NK-92 (cell line): ENCODE measurements at regions not wholly inside any gene's neighbourhood (a gene's known extent, or its start where the extent isn't known, plus 50 kb on each side); places are given as distances from the start of the nearest gene placed in this dataset.

ENCODE experiments used
- DNase-seq: peaks from one replicate; lab custom pipeline; 2025; ENCODE audit not compliant: unreplicated experiment; lab: John Stamatoyannopoulos, UW

DNA sequence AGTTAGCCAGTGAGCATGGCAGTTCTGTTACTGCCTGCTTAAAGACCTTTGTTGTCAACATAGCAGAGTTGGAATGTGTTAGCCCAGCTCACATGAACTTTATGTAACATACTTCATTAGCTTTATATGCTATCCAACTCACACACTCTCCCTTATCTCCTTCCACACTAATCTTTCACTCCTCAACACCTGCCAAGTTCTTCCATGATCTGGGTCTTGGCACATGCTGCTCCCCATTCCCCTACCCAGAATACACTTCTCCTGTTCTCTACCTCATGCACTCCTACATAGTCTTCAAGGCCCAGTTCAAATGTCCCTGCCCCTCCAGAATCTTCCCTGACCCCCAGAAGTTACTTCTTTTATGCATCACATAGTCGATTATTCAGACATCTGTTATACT lies 179.3 kb downstream of the KATNAL1 start:
- no peak for DNase-seq

- no peak for DNase-seq
Measured at GRCh38 chr13:30126903-30127428, 180.4 kb downstream of the KATNAL1 start.

GRCh38 chr13:30125422-30126073 lies 181.8 kb downstream of the KATNAL1 start:
- no peak for DNase-seq

DNA sequence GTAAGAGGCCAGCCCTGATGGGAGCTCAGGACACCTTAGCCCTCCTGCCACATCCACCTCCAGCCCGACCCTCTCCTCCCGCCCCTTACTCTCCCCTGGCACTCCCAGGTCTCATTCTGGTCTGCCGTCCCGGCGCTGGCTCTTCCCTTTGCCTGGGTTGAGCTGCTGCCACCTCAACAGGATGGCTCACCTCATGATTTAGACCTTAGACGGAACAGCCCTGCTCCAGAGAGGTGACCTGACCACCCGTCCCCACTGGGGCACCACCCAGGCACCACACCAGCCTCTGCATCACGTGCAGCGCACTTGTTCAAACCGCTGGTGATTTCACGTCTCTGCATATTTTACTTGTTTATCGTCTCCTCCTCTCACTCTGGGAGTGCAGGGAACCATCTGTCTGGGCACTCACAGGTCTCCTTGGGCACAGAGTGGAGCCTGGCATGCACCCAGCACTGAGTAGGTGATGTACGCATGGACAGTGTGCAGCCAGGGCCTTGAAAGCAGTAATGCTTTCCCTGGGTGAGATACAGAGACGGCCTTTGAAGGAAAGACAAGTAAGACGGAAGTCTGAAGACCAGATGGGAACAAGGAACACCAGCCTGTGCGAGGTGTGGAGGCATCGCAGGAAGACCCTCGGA lies 183.1 kb downstream of the KATNAL1 start:
- DNase-seq: no peak

DNA sequence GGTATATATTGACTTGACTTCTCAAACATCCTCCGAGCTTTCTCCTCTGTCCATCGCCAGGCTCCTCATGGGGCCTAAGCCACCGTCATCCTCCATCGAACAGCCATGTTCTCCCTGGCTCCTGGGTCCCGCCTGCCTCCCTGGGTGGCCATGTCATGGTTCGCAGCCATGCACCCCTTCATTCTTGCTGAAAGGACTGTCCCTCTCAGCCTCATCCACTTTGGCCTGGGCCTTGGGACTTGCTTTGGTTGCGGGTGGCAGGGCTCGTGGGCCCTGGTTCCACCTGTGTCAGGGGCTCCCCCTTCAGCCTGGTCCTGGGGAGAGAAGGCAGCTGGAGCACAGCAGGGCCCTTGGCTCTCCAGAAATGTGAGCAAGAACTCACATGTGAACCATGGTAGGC lies 183.8 kb downstream of the KATNAL1 start:
- no peak for DNase-seq

GRCh38 chr13:30121666-30122065 lies 185.7 kb downstream of the KATNAL1 start:
- no peak for DNase-seq

DNA sequence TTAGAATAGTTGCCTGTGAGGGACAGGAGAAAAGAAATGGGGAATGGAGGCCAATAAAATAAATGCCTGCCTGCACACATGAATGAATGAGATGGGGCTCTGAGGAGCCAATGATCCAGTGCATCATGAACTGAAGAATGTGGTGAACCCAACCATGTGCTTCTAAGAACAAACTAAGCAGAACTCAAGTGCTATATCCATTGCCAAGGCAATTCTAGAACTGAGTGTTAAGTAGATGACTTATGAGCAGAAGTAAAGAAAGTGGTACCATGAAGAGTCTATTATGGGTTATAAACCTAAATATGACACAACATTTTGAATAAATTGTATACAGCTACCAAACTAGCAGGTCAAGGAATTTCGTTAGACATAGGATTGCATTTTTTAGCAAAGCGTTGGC lies 186.1 kb downstream of the KATNAL1 start:
- no peak for DNase-seq

GRCh38 chr13:30120133-30120822 lies 187.1 kb downstream of the KATNAL1 start:
- no peak for DNase-seq

GRCh38 chr13:30119476-30119875 lies 187.9 kb downstream of the KATNAL1 start:
- no peak for DNase-seq

DNA sequence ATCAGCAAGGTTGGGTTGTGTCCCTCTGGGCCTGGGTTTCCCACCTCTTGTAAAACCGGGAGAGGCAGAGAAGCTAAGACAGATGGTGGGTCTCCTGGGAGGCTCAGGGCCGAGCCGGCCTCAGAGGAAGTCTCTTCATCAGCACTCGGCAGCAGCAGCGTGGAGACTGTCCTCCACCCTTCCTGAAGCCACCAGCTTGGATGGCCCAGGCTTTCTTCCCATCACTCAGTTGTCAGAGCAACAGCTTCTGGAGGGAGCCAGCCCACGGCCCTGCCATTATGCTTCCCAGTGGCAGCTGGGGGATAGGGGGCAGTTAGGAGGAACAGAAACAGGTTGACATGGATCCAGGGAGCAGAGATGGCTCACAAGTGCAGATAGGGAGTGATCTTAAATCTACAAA lies 191.0 kb downstream of the KATNAL1 start:
- no peak for DNase-seq

- DNase-seq: no peak
Measured at GRCh38 chr13:30115257-30115600, 192.1 kb downstream of the KATNAL1 start.

DNA sequence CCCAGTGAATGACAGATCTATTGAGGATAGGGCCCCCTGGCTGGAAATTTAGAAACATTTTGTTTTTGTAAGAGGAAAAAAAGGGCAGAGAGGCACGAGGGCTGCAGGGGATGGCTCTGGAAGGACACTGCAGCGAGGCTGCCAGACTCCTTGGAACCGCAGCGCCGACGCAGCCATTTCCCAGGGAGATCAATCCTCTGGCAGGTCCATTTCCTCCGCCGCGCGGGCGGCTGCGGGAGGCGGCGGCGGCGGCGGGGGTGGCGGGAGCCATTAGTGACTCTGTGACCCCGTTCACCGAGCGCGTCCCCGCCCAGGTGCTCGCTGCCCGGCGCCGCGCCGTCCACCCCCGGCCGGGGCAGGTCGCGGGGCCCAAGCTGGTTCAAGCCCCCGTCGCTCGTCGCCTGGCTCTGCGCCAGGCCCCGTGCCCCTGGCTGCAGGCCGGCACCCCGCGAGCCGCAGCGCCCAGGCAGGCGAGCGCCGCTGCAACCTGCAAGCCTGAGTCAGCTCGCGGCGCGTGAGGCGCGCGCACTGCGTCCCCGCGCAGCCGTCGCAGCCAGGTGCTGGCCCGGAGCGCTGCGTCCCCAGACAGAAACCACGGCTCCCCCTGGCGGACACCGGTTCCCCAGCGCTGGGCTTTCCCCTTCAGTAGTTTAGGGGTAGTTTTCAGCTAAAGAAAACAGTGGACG lies 192.6 kb downstream of the KATNAL1 start:
- peak; percentile 4 for DNase-seq

DNA sequence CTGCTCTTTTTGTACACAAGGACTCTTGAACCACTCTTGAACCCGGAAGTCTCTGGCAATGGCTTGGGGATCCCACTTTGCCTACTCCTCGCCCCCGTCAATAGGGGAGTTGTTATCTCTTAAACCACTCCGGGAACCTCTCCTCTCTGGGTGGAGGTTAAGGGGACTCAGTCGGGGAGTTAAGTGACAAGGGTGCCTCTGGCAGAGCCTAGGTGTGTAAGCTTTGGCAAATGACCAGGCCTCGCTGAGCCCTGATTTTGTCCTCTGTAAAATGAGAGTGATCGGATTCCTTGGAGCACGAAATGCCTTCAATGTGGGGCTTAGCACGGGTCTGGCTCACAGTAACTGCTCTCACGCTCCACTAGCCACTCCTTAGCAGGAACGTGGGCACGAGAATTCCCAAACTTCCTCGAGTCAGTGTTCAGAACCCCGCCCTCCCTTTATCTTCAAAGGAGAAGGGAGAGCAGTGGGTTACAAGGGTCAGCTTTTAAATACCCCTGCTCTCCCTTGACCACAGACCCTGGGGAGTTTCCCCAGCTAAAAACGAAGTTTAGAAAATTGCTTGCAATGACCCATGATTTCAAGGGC lies 193.3 kb downstream of the KATNAL1 start:
- no peak for DNase-seq

- no peak for DNase-seq
Measured at GRCh38 chr13:30113551-30113950, 193.8 kb downstream of the KATNAL1 start.

- DNase-seq: no peak
Measured at GRCh38 chr13:30112602-30113435, 194.5 kb downstream of the KATNAL1 start.

DNA sequence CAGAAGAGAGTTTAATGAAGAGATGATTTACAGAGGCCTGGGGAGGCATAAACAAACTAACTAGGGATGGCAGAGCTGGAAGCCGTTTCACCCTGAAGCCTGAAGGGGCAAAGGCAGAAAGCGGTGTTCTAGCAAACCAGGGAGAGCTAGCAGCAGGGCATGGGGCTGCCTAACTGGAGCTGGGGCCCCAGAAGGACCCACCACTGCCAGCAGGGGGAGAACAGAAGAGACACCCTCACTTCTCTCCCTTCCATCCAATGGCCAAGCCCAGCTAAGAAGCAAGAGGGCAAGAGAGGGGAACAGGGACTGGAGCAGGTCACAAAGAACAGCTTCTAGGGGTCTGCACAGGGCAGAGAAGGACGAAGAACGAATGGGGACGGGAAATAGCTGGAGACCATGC lies 195.5 kb downstream of the KATNAL1 start:
- DNase-seq: no peak

DNA sequence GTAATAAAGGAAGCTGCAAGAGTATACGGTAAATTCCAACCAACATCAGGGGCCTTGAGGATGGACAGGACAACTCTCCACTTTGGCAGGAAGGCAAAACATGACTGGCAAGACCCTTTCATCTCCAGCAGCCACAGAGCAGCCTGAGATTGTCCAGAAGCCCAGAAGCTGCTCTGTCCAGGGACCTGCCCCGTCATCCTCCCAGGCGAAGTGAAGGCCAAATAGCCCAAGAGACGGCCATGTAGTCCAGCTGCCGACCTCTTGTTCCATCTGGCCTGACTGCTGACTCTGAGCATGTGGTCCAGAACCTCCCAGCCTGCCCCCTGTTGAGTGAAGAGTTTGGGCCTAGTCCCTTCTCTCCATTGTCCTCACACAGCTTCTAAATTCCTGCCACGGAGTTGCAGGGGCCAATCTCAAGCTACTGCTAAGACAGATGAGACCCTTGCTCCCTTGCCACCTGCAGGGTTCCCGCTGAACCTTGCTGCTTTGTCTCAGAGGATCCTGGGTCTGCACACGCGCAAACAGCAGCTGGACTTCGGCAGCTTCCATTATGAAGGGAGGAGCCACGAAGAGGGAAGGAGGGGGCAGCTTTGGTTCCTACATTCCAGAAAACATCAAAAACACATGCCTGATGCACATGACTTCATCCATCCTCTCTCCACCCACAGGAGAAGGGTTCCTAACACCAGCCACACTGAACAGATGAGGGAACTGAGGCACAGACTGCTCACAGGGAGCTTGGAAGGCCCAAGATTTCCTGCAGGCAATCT lies 196.9 kb downstream of the KATNAL1 start:
- DNase-seq: no peak

- DNase-seq: no peak
Measured at GRCh38 chr13:30109471-30110135, 197.7 kb downstream of the KATNAL1 start.

DNA sequence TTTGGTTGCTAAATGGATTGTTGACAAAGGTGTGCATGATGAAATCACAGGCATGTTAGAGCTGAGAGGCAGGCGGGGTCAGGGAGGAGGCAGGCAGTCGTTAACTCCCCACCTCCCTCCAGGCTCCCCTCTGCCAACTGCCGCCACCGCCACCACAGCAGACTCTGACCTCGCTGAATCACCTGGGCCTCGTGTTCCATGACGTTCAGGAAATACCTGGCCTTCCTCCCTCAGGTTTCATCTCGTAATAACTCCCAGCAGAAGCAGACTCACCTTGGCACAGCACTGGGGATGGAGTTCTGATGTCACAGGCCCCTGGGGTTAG lies 198.5 kb downstream of the KATNAL1 start:
- DNase-seq: no peak
